Lower leg skin (tissue), 3 donors: ENCODE measurements at regions not wholly inside any gene's neighbourhood (a gene's known extent, or its start where the extent isn't known, plus 50 kb on each side); places are given as distances from the start of the nearest gene placed in this dataset.

ENCODE experiments used
- POLR2A ChIP-seq, 2 donors: fragments of 450-650 bp; IDR thresholded peaks; one replicate each; pipeline ENCODE4 v1.6.1; 2016 to 2017; ENCODE audit warnings: antibody characterized with exemption in 2 of 2, mild to moderate bottlenecking in 1 of 2, moderate library complexity in 1 of 2
- TF ChIP-seq, protein P1 (sequence below), 3 donors: fragments of 450-650 bp; IDR thresholded peaks; one replicate each; pipeline ENCODE4 v1.5.1; 2016; ENCODE audit warnings: antibody characterized with exemption in 3 of 3, mild to moderate bottlenecking in 3 of 3, moderate library complexity in 2 of 3

DNA sequence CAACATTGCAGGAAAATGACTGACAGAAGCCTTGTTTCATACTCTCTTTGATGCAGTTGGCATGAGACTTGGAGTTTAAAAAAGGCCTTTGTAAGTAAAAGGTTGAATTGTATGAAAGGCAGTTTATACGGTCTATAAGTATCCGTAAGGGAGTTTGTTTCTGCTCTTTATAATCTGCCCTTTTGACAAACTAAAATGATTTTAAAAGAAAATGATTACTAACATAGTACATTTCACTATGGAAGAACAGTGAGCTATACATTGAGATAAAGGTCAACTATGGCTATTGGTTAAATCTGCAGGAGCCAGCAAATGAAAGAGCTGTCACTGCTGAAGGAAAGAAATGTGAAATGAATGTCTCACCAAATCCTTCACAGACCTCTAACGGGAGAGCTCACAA is 296.1 kb upstream of the SLITRK6 start:
- TF ChIP-seq, protein P1, sequence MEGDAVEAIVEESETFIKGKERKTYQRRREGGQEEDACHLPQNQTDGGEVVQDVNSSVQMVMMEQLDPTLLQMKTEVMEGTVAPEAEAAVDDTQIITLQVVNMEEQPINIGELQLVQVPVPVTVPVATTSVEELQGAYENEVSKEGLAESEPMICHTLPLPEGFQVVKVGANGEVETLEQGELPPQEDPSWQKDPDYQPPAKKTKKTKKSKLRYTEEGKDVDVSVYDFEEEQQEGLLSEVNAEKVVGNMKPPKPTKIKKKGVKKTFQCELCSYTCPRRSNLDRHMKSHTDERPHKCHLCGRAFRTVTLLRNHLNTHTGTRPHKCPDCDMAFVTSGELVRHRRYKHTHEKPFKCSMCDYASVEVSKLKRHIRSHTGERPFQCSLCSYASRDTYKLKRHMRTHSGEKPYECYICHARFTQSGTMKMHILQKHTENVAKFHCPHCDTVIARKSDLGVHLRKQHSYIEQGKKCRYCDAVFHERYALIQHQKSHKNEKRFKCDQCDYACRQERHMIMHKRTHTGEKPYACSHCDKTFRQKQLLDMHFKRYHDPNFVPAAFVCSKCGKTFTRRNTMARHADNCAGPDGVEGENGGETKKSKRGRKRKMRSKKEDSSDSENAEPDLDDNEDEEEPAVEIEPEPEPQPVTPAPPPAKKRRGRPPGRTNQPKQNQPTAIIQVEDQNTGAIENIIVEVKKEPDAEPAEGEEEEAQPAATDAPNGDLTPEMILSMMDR (IDR thresholded peaks at IDR 0.05), result no peak
- TF ChIP-seq POLR2A (IDR thresholded peaks at IDR 0.05), result no peak
